ENCODE measurements at regions not wholly inside any gene's neighbourhood (a gene's known extent, or its start where the extent isn't known, plus 50 kb on each side); places are given as distances from the start of the nearest gene placed in this dataset.
"Not testable (repeated sequence)": the region's sequence is repeated elsewhere in the genome, so short reads cannot be mapped to it uniquely, and the experiment has no call there.

GRCh38 chr3:94345101-94345500 is 282.2 kb downstream of the NSUN3 start:
- no peak for DNase-seq

GRCh38 chr3:94349310-94349878 is 286.5 kb downstream of the NSUN3 start:
- DNase-seq, result no peak

- DNase-seq, result no peak
Measured at GRCh38 chr3:94356581-94356980, 293.7 kb downstream of the NSUN3 start.

- DNase-seq, result no peak
Measured at GRCh38 chr3:94359996-94360395, 297.1 kb downstream of the NSUN3 start.

- no peak for DNase-seq
Measured at GRCh38 chr3:94360987-94361386, 298.1 kb downstream of the NSUN3 start.

- no peak for DNase-seq
Measured at GRCh38 chr3:94362393-94362792, 299.5 kb downstream of the NSUN3 start.

GRCh38 chr3:94365006-94365405 is 302.1 kb downstream of the NSUN3 start:
- DNase-seq, result no peak

- DNase-seq, result no peak
Measured at GRCh38 chr3:94372026-94372425, 309.2 kb downstream of the NSUN3 start.

- no peak for DNase-seq
Measured at GRCh38 chr3:94373456-94373855, 310.6 kb downstream of the NSUN3 start.

GRCh38 chr3:94374439-94375161 is 311.7 kb downstream of the NSUN3 start:
- no peak for DNase-seq

- not testable (repeated sequence) for DNase-seq
Measured at GRCh38 chr3:94377123-94377696, 314.3 kb downstream of the NSUN3 start.

GRCh38 chr3:94377863-94378262 is 315.0 kb downstream of the NSUN3 start:
- DNase-seq, result not testable (repeated sequence)

- no peak for DNase-seq
Measured at GRCh38 chr3:94378322-94378721, 315.5 kb downstream of the NSUN3 start.

- no peak for DNase-seq
Measured at GRCh38 chr3:94379264-94379663, 316.4 kb downstream of the NSUN3 start.

GRCh38 chr3:94394885-94395284 is 332.0 kb downstream of the NSUN3 start:
- DNase-seq, result no peak

GRCh38 chr3:94395851-94396250 is 333.0 kb downstream of the NSUN3 start:
- no peak for DNase-seq

GRCh38 chr3:94398036-94398435 is 335.2 kb downstream of the NSUN3 start:
- DNase-seq, result no peak

GRCh38 chr3:94401466-94401865 is 338.6 kb downstream of the NSUN3 start:
- no peak for DNase-seq

GRCh38 chr3:94402126-94402525 is 339.3 kb downstream of the NSUN3 start:
- DNase-seq, result no peak

GRCh38 chr3:94405258-94406035 is 342.6 kb downstream of the NSUN3 start:
- DNase-seq, result no peak

- DNase-seq, result no peak
Measured at GRCh38 chr3:94406595-94406994, 343.7 kb downstream of the NSUN3 start.

GRCh38 chr3:94412936-94413335 is 350.1 kb downstream of the NSUN3 start:
- not testable (repeated sequence) for DNase-seq

GRCh38 chr3:94413336-94414108 is 350.7 kb downstream of the NSUN3 start:
- DNase-seq, result no peak
